Choroid plexus epithelial cell (primary cell): ENCODE measurements at regions not wholly inside any gene's neighbourhood (a gene's known extent, or its start where the extent isn't known, plus 50 kb on each side); places are given as distances from the start of the nearest gene placed in this dataset.

Source experiments
- DNase-seq: peaks from one replicate; pipeline ENCODE4 v3.0.0-alpha.2; 2010; ENCODE audit warnings: low read depth
- H3K4me3 ChIP-seq: 2 replicates; pipeline ENCODE4 v1.5.1; 2011; ENCODE audit warnings: low read depth, mild to moderate bottlenecking, control low read depth, low read length, moderate library complexity
- CTCF ChIP-seq: conservative IDR thresholded peaks from 2 replicates; pipeline ENCODE4 v1.5.1; 2011; ENCODE audit warnings: low read depth, mild to moderate bottlenecking, control low read depth, inconsistent platforms, low read length, moderate library complexity

GRCh38 chr13:105343134-105343806, 1192.2 kb downstream of the EFNB2 start:
- DNase-seq = peak; percentile 56
- no peak overlapping the region for H3K4me3 ChIP-seq
- TF ChIP-seq CTCF = no peak

GRCh38 chr13:105342281-105342820, 1193.1 kb downstream of the EFNB2 start:
- TF ChIP-seq CTCF = no peak
- no peak for DNase-seq
- no peak overlapping the region for H3K4me3 ChIP-seq

- DNase-seq = no peak
- TF ChIP-seq CTCF = no peak
Observed at GRCh38 chr13:105341758-105342157, 1193.7 kb downstream of the EFNB2 start.

GRCh38 chr13:105341256-105341655, 1194.2 kb downstream of the EFNB2 start:
- DNase-seq = no peak
- H3K4me3 ChIP-seq = no peak overlapping the region
- no peak for TF ChIP-seq CTCF

More at GRCh38 chr13:105341758-105342157, 1193.7 kb downstream of the EFNB2 start:
- no peak overlapping the region for H3K4me3 ChIP-seq

GRCh38 chr13:105340061-105340606, 1195.3 kb downstream of the EFNB2 start:
- H3K4me3 ChIP-seq = no peak overlapping the region
- TF ChIP-seq CTCF = no peak
- no peak for DNase-seq

GRCh38 chr13:105338773-105339172, 1196.7 kb downstream of the EFNB2 start:
- no peak for DNase-seq
- no peak for TF ChIP-seq CTCF
- H3K4me3 ChIP-seq = no peak overlapping the region

GRCh38 chr13:105338006-105338405, 1197.5 kb downstream of the EFNB2 start:
- no peak overlapping the region for H3K4me3 ChIP-seq
- TF ChIP-seq CTCF = no peak
- no peak for DNase-seq
